Endothelial cell of umbilical vein (primary cell): ENCODE measurements at regions not wholly inside any gene's neighbourhood (a gene's known extent, or its start where the extent isn't known, plus 50 kb on each side); places are given as distances from the start of the nearest gene placed in this dataset.
"Not testable (repeated sequence)": the region's sequence is repeated elsewhere in the genome, so short reads cannot be mapped to it uniquely, and the experiment has no call there.

Experiments
- BruUV-seq: library from RNA; stranded (reverse); fragments of 400-500 nt; replicated peaks from 2 replicates; lab custom pipeline; 2021; lab: Mats Ljungman, UMichigan
- CTCF ChIA-PET: fragments of 300-600, 350-600 bp; sonication (Branson Sonifier 250); formaldehyde crosslinking; loops from one replicate; lab custom pipeline; 2021; ENCODE audit warnings: antibody characterized with exemption, inconsistent platforms; lab: Charles Lee
- POLR2A ChIA-PET: fragments of 300-600, 350-600 bp; sonication (Branson Sonifier 250); formaldehyde crosslinking; loops from one replicate; lab custom pipeline; 2021; ENCODE audit warnings: antibody characterized with exemption, inconsistent platforms; lab: Charles Lee
- DNase-seq: peaks from one replicate; pipeline ENCODE4 v3.0.0-alpha.2; 2011; ENCODE audit warnings: low read depth, low spot score
- FAIRE-seq: peaks from 2 replicates; lab custom pipeline; 2011; peaks lifted over from hg19 to GRCh38; lab: Jason Lieb, UNC
- H2AFZ ChIP-seq: 2 replicates; pipeline ENCODE4 v1.6.0; 2012; ENCODE audit warnings: low read depth, low read length, control low read depth, inconsistent platforms
- H3K27ac ChIP-seq: 2 replicates; pipeline ENCODE4 v1.5.1; 2011; ENCODE audit warnings: low read depth, mild to moderate bottlenecking, control low read depth, low read length, moderate library complexity; ENCODE audit not compliant: insufficient read depth
- H3K27me3 ChIP-seq, 2 experiments: 2 replicates each; pipeline versions ENCODE4 v1.6.0 to v1.6.1; 2011; ENCODE audit warnings: low read length in 2 of 2, mixed read lengths in 1 of 2; ENCODE audit not compliant: control insufficient read depth in 2 of 2, insufficient read depth in 2 of 2
- H3K36me3 ChIP-seq, 2 experiments: 2 replicates in 1 of 2; 3 replicates in 1 of 2; pipeline ENCODE4 v1.5.1; 2011; ENCODE audit warnings: low read length in 2 of 2, mild to moderate bottlenecking in 1 of 2, moderate library complexity in 1 of 2; ENCODE audit not compliant: control insufficient read depth in 2 of 2, insufficient read depth in 2 of 2; ENCODE audit errors: extremely low read depth in 1 of 2
- H3K4me1 ChIP-seq: 3 replicates; pipeline ENCODE4 v1.5.1; 2011; ENCODE audit warnings: mild to moderate bottlenecking, low read length; ENCODE audit not compliant: control insufficient read depth, insufficient read depth; ENCODE audit errors: extremely low read depth
- H3K4me2 ChIP-seq: 2 replicates; pipeline ENCODE4 v1.6.1; 2011; ENCODE audit warnings: low read length, control low read depth, mixed read lengths; ENCODE audit not compliant: insufficient read depth
- H3K4me3 ChIP-seq, 3 experiments: fragments of 200-600 bp in 1 of 3; sonication (generic), shearing (Covaris generic) in 1 of 3; replicated peaks in 1 of 3; 2 replicates each; pipeline ENCODE4 v1.5.1; 2011 to 2016; ENCODE audit warnings: control low read depth in 3 of 3, low read length in 3 of 3, mild to moderate bottlenecking in 2 of 3, inconsistent platforms in 1 of 3, low read depth in 1 of 3, moderate library complexity in 1 of 3; ENCODE audit not compliant: insufficient read depth in 1 of 3
- H3K79me2 ChIP-seq: 2 replicates; pipeline ENCODE4 v1.6.0; 2012; ENCODE audit warnings: low read length, inconsistent platforms; ENCODE audit not compliant: control insufficient read depth, insufficient read depth
- H3K9ac ChIP-seq: replicated peaks from 2 replicates; pipeline ENCODE3; 2011; ENCODE audit warnings: low read length, control low read depth; ENCODE audit not compliant: insufficient read depth; ENCODE audit errors: extremely low read depth
- H3K9me1 ChIP-seq: replicated peaks from 3 replicates; pipeline ENCODE4 v1.6.0; 2011; ENCODE audit warnings: mild to moderate bottlenecking, low read length; ENCODE audit not compliant: control insufficient read depth, insufficient read depth; ENCODE audit errors: extremely low read depth
- H3K9me3 ChIP-seq: replicated peaks from 2 replicates; pipeline ENCODE4 v1.5.1; 2012; ENCODE audit warnings: low read length, inconsistent platforms; ENCODE audit not compliant: control insufficient read depth, insufficient read depth
- H4K20me1 ChIP-seq: replicated peaks from 2 replicates; pipeline ENCODE3; 2011; ENCODE audit warnings: mild to moderate bottlenecking, low read length; ENCODE audit not compliant: control insufficient read depth, insufficient read depth; ENCODE audit errors: extremely low read depth
- EZH2 ChIP-seq: IDR thresholded peaks from 2 replicates; pipeline ENCODE4 v1.6.1; 2012; ENCODE audit warnings: borderline replicate concordance, low read depth, mild to moderate bottlenecking, moderate library complexity, low read length, inconsistent platforms; ENCODE audit not compliant: severe bottlenecking
- FOS ChIP-seq: IDR thresholded peaks from 2 replicates; pipeline ENCODE4 v1.6.1; 2011; ENCODE audit warnings: mild to moderate bottlenecking, low read length, moderate library complexity, borderline replicate concordance; ENCODE audit not compliant: insufficient read depth
- GATA2 ChIP-seq: IDR thresholded peaks from 2 replicates; pipeline ENCODE4 v1.7.0; 2011; ENCODE audit warnings: low read depth, mild to moderate bottlenecking, moderate library complexity, mixed read lengths, low read length; ENCODE audit not compliant: insufficient read length, insufficient read depth
- JUN ChIP-seq: IDR thresholded peaks from 2 replicates; pipeline ENCODE4 v1.6.1; 2011; ENCODE audit warnings: borderline replicate concordance, low read depth; ENCODE audit not compliant: insufficient read length, insufficient read depth
- MYC ChIP-seq: IDR thresholded peaks from one replicate; pipeline ENCODE4 v1.6.1; 2011; ENCODE audit warnings: mild to moderate bottlenecking, low read depth, low read length
- POLR2A ChIP-seq: IDR thresholded peaks from 2 replicates; pipeline ENCODE4 v1.6.1; 2012; ENCODE audit warnings: low read depth, mild to moderate bottlenecking, control low read depth, low read length
- POLR2AphosphoS5 ChIP-seq: IDR thresholded peaks from 2 replicates; pipeline ENCODE4 v1.6.1; 2012; ENCODE audit warnings: low read depth, mild to moderate bottlenecking, control low read depth, low read length, moderate library complexity; ENCODE audit not compliant: insufficient read depth
- dilution Hi-C: fragments of 300-500 bp; cut with MboI; formaldehyde crosslinking; loops from one replicate; pipeline ENCODE4 v1.15.0; 2019; ENCODE audit warnings: low sequenced_read_pairs; ENCODE audit not compliant: extremely low pct_ligation_motif_present
- intact Hi-C: fragments of 100-400 bp; cut with micrococcal nuclease; formaldehyde crosslinking; loops from one replicate; pipeline ENCODE4 v1.10.0; 2022
- TF ChIP-seq, protein P1 (sequence below), 2 donors: IDR thresholded peaks; 1 replicate in 1 of 2; 2 replicates in 1 of 2; pipeline ENCODE4 v1.5.1; 2011; ENCODE audit warnings: low read length in 2 of 2, mild to moderate bottlenecking in 2 of 2, moderate library complexity in 2 of 2, control low read depth in 1 of 2, inconsistent platforms in 1 of 2, low read depth in 1 of 2; ENCODE audit not compliant: insufficient read depth in 1 of 2; ENCODE audit errors: extremely low read depth in 1 of 2
- TF ChIP-seq, protein P2 (sequence below): IDR thresholded peaks from 2 replicates; pipeline ENCODE4 v1.6.1; 2011; ENCODE audit not compliant: insufficient read depth, insufficient read length

DNA sequence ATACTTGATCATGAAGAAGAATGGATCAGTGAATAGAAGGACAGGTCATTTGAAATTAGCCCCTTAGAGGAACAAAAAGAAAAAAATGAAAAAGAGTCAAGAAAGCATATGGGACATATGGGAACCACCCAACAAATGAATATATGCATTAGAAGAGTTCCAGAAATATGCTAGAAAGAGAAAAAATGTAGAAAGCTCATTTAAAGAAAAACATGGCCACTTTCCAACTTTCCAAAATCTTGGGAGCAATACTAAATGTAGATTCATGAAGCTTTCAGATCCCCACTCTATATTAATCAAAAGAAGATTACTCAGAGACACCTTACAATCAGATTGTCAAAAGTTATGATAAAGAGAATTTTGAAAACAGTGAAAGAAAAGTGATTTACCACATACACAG is 334.8 kb upstream of the NMUR2 start:
- ChIA-PET CTCF (no interaction called here), POLR2A (no interaction called here)
- Histone ChIP-seq H2AFZ (no peak overlapping the region), H3K79me2 (no peaks in the 10 kb centered on the region), H3K4me3 (no peak overlapping the region), H3K4me1 (no peaks in the 10 kb centered on the region), H3K9me1 (no peaks in the 10 kb centered on the region), H3K9me3 (peaks cover 7% of the 10 kb centered on the region), H3K27me3 (no peaks in the 10 kb centered on the region), H4K20me1 (no peaks in the 10 kb centered on the region), H3K27ac (no peak overlapping the region), H3K36me3 (no peaks in the 10 kb centered on the region), H3K4me2 (no peak overlapping the region), H3K9ac (no peak overlapping the region)
- FAIRE-seq, result no peak
- TF ChIP-seq MYC (no peak), POLR2AphosphoS5 (no peak), POLR2A (no peak), EZH2 (no peak), FOS (no peak), JUN (no peak), GATA2 (no peak)
- TF ChIP-seq, protein P1, sequence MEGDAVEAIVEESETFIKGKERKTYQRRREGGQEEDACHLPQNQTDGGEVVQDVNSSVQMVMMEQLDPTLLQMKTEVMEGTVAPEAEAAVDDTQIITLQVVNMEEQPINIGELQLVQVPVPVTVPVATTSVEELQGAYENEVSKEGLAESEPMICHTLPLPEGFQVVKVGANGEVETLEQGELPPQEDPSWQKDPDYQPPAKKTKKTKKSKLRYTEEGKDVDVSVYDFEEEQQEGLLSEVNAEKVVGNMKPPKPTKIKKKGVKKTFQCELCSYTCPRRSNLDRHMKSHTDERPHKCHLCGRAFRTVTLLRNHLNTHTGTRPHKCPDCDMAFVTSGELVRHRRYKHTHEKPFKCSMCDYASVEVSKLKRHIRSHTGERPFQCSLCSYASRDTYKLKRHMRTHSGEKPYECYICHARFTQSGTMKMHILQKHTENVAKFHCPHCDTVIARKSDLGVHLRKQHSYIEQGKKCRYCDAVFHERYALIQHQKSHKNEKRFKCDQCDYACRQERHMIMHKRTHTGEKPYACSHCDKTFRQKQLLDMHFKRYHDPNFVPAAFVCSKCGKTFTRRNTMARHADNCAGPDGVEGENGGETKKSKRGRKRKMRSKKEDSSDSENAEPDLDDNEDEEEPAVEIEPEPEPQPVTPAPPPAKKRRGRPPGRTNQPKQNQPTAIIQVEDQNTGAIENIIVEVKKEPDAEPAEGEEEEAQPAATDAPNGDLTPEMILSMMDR (IDR thresholded peaks at IDR 0.05; ENCODE audit: extremely low read depth in 1 of 2, insufficient read depth in 1 of 2, low read depth in 1 of 2, low read length in 2 of 2), result no peak
- TF ChIP-seq, protein P2, sequence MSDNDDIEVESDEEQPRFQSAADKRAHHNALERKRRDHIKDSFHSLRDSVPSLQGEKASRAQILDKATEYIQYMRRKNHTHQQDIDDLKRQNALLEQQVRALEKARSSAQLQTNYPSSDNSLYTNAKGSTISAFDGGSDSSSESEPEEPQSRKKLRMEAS, result no peak
- dilution Hi-C loops (no loop called here), intact Hi-C loops (no loop called here)
- BruUV-seq, result no TSS peak
- no peak for DNase-seq

DNA sequence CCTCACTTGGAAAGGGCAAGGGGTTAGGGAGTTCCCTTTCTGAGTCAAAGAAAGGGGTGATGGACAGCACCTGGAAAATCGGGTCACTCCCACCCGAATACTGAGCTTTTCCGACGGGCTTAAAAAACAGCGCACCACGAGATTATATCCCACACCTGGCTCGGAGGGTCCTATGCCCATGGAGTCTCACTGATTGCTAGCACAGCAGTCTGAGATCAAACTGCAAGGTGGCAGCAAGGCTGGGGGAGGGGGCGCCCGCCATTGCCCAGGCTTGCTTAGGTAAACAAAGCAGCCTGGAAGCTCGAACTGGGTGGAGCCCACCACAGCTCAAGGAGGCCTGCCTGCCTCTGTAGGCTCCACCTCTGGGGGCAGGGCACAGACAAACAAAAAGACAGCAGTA is 336.0 kb upstream of the NMUR2 start:
- H3K79me2 ChIP-seq, dilution Hi-C loops, H3K27ac ChIP-seq, H4K20me1 ChIP-seq, H3K4me1 ChIP-seq, H2AFZ ChIP-seq, intact Hi-C loops, H3K4me3 ChIP-seq, BruUV-seq, H3K27me3 ChIP-seq, H3K4me2 ChIP-seq, DNase-seq, H3K9ac ChIP-seq, H3K36me3 ChIP-seq, H3K9me3 ChIP-seq, H3K9me1 ChIP-seq, CTCF ChIA-PET, POLR2A ChIA-PET, FAIRE-seq: not testable (repeated sequence)

DNA sequence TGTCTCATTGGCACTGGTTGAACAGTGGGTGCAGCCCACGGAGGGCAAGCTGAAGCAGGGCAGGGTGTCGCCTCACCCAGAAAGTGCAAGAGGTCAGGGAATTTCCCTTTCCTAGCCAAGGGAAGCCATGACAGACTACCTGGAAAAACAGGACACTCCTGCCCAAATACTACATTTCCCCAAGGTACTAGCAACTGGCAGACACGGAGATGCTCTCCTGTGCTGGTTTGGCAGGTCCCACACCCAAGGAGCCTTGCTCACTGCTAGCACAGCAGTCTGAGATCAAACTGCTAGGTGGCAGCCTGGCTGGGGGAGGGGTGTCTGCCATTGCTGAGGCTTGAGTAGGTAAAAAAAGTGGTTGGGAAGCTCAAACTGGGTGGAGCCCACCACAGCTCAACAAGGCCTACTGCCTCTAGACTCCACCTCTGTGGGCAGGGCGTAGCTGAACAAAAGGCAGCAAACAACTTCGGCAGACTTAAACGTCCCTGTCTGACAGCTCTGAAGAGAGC is 382.7 kb upstream of the NMUR2 start:
- H3K4me2 ChIP-seq, CTCF ChIA-PET, H3K79me2 ChIP-seq, intact Hi-C loops, POLR2A ChIA-PET, H3K27ac ChIP-seq, DNase-seq, H4K20me1 ChIP-seq, H3K9ac ChIP-seq, BruUV-seq, dilution Hi-C loops, H2AFZ ChIP-seq, FAIRE-seq, H3K4me1 ChIP-seq, H3K4me3 ChIP-seq, H3K9me3 ChIP-seq, H3K27me3 ChIP-seq, H3K9me1 ChIP-seq, H3K36me3 ChIP-seq: not testable (repeated sequence)
